ENCODE measurements at regions not wholly inside any gene's neighbourhood (a gene's known extent, or its start where the extent isn't known, plus 50 kb on each side); places are given as distances from the start of the nearest gene placed in this dataset.

DNA sequence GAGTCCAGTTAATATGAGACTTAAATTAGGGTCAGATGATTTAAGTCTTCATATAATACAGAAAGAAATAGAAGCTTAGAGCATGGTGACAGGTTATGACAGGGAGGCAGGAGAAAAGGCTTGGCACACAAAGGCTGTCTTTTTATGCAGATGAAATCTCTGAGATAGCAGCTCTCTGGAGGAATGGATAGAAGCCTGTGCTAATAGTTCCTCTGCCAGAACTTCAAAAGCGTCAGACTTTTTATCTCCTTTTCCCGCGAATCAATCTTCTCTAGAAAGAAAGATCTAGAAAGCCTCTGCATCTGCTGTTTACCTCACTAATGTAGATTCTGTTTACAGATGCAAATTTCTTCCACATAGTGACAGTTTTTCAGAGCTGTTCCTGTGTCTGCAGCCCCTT lies 1106.2 kb downstream of the XPNPEP1 start:
- no peaks in the 10 kb centered on the region for H3K27me3 Mint-ChIP-seq (ENCODE audit: low read depth)
- 0 out of 2 replicates have a peak, but pooled peaks cover 2% of the 10 kb centered on the region for H3K4me1 Mint-ChIP-seq
- CTCF ChIA-PET: no interaction called here
- no peak overlapping the region for H3K4me3 Mint-ChIP-seq
- H3K36me3 Mint-ChIP-seq: no peaks in the 10 kb centered on the region
- no peak overlapping the region for H3K27ac Mint-ChIP-seq
- TF ChIP-seq KAT7 (CRISPR knock-in tag; IDR thresholded peaks at IDR 0.05; ENCODE audit: borderline replicate concordance): no peak
- no peak for TF ChIP-seq ESRRA (CRISPR knock-in tag; IDR thresholded peaks at IDR 0.05; ENCODE audit: borderline replicate concordance)
- TF ChIP-seq, protein P1, sequence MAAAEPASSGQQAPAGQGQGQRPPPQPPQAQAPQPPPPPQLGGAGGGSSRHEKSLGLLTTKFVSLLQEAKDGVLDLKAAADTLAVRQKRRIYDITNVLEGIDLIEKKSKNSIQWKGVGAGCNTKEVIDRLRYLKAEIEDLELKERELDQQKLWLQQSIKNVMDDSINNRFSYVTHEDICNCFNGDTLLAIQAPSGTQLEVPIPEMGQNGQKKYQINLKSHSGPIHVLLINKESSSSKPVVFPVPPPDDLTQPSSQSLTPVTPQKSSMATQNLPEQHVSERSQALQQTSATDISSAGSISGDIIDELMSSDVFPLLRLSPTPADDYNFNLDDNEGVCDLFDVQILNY (CRISPR knock-in tag; IDR thresholded peaks at IDR 0.05): no peak
- no peak for TF ChIP-seq GTF2I (CRISPR knock-in tag; conservative IDR thresholded peaks at IDR 0.05)
- TF ChIP-seq, protein P2, sequence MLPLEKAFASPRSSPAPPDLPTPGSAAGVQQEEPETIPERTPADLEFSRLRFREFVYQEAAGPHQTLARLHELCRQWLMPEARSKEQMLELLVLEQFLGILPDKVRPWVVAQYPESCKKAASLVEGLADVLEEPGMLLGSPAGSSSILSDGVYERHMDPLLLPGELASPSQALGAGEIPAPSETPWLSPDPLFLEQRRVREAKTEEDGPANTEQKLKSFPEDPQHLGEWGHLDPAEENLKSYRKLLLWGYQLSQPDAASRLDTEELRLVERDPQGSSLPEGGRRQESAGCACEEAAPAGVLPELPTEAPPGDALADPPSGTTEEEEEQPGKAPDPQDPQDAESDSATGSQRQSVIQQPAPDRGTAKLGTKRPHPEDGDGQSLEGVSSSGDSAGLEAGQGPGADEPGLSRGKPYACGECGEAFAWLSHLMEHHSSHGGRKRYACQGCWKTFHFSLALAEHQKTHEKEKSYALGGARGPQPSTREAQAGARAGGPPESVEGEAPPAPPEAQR (CRISPR knock-in tag; IDR thresholded peaks at IDR 0.05): no peak
- TF ChIP-seq, protein P3, sequence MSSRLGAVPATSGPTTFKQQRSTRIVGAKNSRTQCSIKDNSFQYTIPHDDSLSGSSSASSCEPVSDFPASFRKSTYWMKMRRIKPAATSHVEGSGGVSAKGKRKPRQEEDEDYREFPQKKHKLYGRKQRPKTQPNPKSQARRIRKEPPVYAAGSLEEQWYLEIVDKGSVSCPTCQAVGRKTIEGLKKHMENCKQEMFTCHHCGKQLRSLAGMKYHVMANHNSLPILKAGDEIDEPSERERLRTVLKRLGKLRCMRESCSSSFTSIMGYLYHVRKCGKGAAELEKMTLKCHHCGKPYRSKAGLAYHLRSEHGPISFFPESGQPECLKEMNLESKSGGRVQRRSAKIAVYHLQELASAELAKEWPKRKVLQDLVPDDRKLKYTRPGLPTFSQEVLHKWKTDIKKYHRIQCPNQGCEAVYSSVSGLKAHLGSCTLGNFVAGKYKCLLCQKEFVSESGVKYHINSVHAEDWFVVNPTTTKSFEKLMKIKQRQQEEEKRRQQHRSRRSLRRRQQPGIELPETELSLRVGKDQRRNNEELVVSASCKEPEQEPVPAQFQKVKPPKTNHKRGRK (CRISPR knock-in tag; IDR thresholded peaks at IDR 0.05; ENCODE audit: borderline replicate concordance): no peak
- TF ChIP-seq, protein P4, sequence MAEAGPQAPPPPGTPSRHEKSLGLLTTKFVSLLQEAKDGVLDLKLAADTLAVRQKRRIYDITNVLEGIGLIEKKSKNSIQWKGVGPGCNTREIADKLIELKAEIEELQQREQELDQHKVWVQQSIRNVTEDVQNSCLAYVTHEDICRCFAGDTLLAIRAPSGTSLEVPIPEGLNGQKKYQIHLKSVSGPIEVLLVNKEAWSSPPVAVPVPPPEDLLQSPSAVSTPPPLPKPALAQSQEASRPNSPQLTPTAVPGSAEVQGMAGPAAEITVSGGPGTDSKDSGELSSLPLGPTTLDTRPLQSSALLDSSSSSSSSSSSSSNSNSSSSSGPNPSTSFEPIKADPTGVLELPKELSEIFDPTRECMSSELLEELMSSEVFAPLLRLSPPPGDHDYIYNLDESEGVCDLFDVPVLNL (CRISPR knock-in tag; IDR thresholded peaks at IDR 0.05; ENCODE audit: borderline replicate concordance, low read depth): no peak
- no peak for TF ChIP-seq ZBTB21 (CRISPR knock-in tag; IDR thresholded peaks at IDR 0.05; ENCODE audit: borderline replicate concordance)
- TF ChIP-seq GRHL2 (CRISPR knock-in tag; IDR thresholded peaks at IDR 0.05; ENCODE audit: insufficient replicate concordance, severe bottlenecking): no peak
- no peak for DNase-seq (ENCODE audit: low spot score)
- H3K9me3 Mint-ChIP-seq: peaks cover 9% of the 10 kb centered on the region; the same call in 1 of the 2 replicates
- ATAC-seq: no peak
- POLR2A ChIA-PET: no interaction called here

DNA sequence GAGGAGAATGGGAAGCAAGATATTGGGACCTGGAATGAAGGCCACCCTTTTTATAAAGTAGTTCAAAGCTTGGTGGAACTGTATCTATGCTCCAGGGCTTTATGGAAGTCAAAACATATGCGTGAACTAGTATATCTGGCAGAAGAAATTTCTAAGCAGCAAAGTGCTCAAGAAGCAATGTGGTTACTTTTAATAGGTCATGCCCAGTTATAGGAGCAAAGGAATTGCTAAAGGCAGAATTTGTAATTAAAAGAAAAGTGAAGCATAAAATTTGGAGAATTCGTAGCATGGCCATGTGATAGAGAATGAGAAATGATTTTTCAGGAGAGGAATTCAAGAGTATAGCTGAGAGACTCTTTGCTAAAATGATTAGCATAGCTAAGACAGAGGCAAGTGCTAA lies 1110.4 kb downstream of the XPNPEP1 start:
- DNase-seq (ENCODE audit: low spot score): no peak
- no peak overlapping the region for H3K4me3 Mint-ChIP-seq
- CTCF ChIA-PET: no interaction called here
- H3K36me3 Mint-ChIP-seq: no peaks in the 10 kb centered on the region
- H3K27ac Mint-ChIP-seq: no peak overlapping the region
- H3K4me1 Mint-ChIP-seq: 0 out of 2 replicates have a peak, but pooled peaks cover 2% of the 10 kb centered on the region
- no peak for ATAC-seq
- POLR2A ChIA-PET: no interaction called here
- H3K9me3 Mint-ChIP-seq: peaks cover 10% of the 10 kb centered on the region; the same call in 1 of the 2 replicates
- no peaks in the 10 kb centered on the region for H3K27me3 Mint-ChIP-seq (ENCODE audit: low read depth)
- TF ChIP-seq ZNF219 (CRISPR knock-in tag; IDR thresholded peaks at IDR 0.05; ENCODE audit: borderline replicate concordance): no peak
- TF ChIP-seq, protein P5, sequence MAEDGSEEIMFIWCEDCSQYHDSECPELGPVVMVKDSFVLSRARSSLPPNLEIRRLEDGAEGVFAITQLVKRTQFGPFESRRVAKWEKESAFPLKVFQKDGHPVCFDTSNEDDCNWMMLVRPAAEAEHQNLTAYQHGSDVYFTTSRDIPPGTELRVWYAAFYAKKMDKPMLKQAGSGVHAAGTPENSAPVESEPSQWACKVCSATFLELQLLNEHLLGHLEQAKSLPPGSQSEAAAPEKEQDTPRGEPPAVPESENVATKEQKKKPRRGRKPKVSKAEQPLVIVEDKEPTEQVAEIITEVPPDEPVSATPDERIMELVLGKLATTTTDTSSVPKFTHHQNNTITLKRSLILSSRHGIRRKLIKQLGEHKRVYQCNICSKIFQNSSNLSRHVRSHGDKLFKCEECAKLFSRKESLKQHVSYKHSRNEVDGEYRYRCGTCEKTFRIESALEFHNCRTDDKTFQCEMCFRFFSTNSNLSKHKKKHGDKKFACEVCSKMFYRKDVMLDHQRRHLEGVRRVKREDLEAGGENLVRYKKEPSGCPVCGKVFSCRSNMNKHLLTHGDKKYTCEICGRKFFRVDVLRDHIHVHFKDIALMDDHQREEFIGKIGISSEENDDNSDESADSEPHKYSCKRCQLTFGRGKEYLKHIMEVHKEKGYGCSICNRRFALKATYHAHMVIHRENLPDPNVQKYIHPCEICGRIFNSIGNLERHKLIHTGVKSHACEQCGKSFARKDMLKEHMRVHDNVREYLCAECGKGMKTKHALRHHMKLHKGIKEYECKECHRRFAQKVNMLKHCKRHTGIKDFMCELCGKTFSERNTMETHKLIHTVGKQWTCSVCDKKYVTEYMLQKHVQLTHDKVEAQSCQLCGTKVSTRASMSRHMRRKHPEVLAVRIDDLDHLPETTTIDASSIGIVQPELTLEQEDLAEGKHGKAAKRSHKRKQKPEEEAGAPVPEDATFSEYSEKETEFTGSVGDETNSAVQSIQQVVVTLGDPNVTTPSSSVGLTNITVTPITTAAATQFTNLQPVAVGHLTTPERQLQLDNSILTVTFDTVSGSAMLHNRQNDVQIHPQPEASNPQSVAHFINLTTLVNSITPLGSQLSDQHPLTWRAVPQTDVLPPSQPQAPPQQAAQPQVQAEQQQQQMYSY (CRISPR knock-in tag; IDR thresholded peaks at IDR 0.05): no peak
- TF ChIP-seq MXD4 (CRISPR knock-in tag; IDR thresholded peaks at IDR 0.05; ENCODE audit: borderline replicate concordance): no peak
- TF ChIP-seq, protein P1 (CRISPR knock-in tag; IDR thresholded peaks at IDR 0.05): no peak
- no peak for TF ChIP-seq IRF2 (CRISPR knock-in tag; IDR thresholded peaks at IDR 0.05; ENCODE audit: borderline replicate concordance, low read depth)
- TF ChIP-seq, protein P6, sequence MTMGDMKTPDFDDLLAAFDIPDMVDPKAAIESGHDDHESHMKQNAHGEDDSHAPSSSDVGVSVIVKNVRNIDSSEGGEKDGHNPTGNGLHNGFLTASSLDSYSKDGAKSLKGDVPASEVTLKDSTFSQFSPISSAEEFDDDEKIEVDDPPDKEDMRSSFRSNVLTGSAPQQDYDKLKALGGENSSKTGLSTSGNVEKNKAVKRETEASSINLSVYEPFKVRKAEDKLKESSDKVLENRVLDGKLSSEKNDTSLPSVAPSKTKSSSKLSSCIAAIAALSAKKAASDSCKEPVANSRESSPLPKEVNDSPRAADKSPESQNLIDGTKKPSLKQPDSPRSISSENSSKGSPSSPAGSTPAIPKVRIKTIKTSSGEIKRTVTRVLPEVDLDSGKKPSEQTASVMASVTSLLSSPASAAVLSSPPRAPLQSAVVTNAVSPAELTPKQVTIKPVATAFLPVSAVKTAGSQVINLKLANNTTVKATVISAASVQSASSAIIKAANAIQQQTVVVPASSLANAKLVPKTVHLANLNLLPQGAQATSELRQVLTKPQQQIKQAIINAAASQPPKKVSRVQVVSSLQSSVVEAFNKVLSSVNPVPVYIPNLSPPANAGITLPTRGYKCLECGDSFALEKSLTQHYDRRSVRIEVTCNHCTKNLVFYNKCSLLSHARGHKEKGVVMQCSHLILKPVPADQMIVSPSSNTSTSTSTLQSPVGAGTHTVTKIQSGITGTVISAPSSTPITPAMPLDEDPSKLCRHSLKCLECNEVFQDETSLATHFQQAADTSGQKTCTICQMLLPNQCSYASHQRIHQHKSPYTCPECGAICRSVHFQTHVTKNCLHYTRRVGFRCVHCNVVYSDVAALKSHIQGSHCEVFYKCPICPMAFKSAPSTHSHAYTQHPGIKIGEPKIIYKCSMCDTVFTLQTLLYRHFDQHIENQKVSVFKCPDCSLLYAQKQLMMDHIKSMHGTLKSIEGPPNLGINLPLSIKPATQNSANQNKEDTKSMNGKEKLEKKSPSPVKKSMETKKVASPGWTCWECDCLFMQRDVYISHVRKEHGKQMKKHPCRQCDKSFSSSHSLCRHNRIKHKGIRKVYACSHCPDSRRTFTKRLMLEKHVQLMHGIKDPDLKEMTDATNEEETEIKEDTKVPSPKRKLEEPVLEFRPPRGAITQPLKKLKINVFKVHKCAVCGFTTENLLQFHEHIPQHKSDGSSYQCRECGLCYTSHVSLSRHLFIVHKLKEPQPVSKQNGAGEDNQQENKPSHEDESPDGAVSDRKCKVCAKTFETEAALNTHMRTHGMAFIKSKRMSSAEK (CRISPR knock-in tag; IDR thresholded peaks at IDR 0.05; ENCODE audit: borderline replicate concordance): no peak
- TF ChIP-seq NR3C1 (CRISPR knock-in tag; conservative IDR thresholded peaks at IDR 0.05; ENCODE audit: low read depth): no peak
- TF ChIP-seq, protein P7, sequence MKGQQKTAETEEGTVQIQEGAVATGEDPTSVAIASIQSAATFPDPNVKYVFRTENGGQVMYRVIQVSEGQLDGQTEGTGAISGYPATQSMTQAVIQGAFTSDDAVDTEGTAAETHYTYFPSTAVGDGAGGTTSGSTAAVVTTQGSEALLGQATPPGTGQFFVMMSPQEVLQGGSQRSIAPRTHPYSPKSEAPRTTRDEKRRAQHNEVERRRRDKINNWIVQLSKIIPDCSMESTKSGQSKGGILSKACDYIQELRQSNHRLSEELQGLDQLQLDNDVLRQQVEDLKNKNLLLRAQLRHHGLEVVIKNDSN (CRISPR knock-in tag; IDR thresholded peaks at IDR 0.05): no peak

Measured in WTC11 (cell line).